Right atrium auricular region (tissue), 2 donors: ENCODE measurements at regions not wholly inside any gene's neighbourhood (a gene's known extent, or its start where the extent isn't known, plus 50 kb on each side); places are given as distances from the start of the nearest gene placed in this dataset.
A peak's percentile ranks its signal among the peaks of the same experiment; 100 is the strongest.

ENCODE experiments used
- DNase-seq: peaks from one replicate; pipeline ENCODE4 v3.0.0-alpha.2; 2019; ENCODE audit warnings: low spot score
- H3K27ac ChIP-seq, 2 donors: fragments of 200-600 bp; sonication (generic); 1 replicate in 1 of 2; 2 replicates in 1 of 2; pipeline ENCODE4 v1.5.1; 2016 to 2019
- H3K27me3 ChIP-seq, 2 donors: fragments of 200-600 bp; sonication (generic); one replicate each; pipeline versions ENCODE4 v1.5.1 to v1.6.0; 2017 to 2019
- H3K36me3 ChIP-seq: fragments of 200-600 bp; sonication (generic); one replicate; pipeline ENCODE4 v1.5.1; 2016
- H3K4me1 ChIP-seq, 2 donors: fragments of 200-600 bp; sonication (generic); one replicate each; pipeline versions ENCODE4 v1.5.1 to v1.6.0; 2017 to 2019
- H3K4me3 ChIP-seq, 2 donors: fragments of 200-600 bp; sonication (generic); 1 replicate in 1 of 2; 2 replicates in 1 of 2; pipeline ENCODE4 v1.5.1; 2017 to 2019; ENCODE audit warnings: mild to moderate bottlenecking in 1 of 2, moderate library complexity in 1 of 2
- H3K9me3 ChIP-seq, 2 donors: fragments of 200-600 bp; sonication (generic); one replicate each; pipeline ENCODE4 v1.5.1; 2019
- TF ChIP-seq, protein P1 (sequence below), 2 donors: fragments of 200-600 bp; sonication (generic); IDR thresholded peaks; one replicate each; pipeline ENCODE4 v1.5.1; 2019; ENCODE audit warnings: antibody characterized with exemption in 2 of 2

- DNase-seq: no peak
- Histone ChIP-seq H3K4me1 (no peaks in the 10 kb centered on the region), H3K27me3 (no peaks in the 10 kb centered on the region), H3K36me3 (no peaks in the 10 kb centered on the region), H3K9me3 (no peaks in the 10 kb centered on the region), H3K4me3 (no peak overlapping the region), H3K27ac (no peak overlapping the region)
- TF ChIP-seq, protein P1, sequence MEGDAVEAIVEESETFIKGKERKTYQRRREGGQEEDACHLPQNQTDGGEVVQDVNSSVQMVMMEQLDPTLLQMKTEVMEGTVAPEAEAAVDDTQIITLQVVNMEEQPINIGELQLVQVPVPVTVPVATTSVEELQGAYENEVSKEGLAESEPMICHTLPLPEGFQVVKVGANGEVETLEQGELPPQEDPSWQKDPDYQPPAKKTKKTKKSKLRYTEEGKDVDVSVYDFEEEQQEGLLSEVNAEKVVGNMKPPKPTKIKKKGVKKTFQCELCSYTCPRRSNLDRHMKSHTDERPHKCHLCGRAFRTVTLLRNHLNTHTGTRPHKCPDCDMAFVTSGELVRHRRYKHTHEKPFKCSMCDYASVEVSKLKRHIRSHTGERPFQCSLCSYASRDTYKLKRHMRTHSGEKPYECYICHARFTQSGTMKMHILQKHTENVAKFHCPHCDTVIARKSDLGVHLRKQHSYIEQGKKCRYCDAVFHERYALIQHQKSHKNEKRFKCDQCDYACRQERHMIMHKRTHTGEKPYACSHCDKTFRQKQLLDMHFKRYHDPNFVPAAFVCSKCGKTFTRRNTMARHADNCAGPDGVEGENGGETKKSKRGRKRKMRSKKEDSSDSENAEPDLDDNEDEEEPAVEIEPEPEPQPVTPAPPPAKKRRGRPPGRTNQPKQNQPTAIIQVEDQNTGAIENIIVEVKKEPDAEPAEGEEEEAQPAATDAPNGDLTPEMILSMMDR (IDR thresholded peaks at IDR 0.05): no peak
These were observed 208.8 kb upstream of the IGF1R start for GRCh38 chr15:98439523-98439942.

- no peaks in the 10 kb centered on the region for H3K27me3 ChIP-seq
- no peak overlapping the region for H3K4me3 ChIP-seq
- H3K36me3 ChIP-seq: no peaks in the 10 kb centered on the region
- H3K9me3 ChIP-seq: no peaks in the 10 kb centered on the region
- TF ChIP-seq, protein P1 (IDR thresholded peaks at IDR 0.05): no peak
- DNase-seq: no peak
- no peak overlapping the region for H3K27ac ChIP-seq
- H3K4me1 ChIP-seq: no peaks in the 10 kb centered on the region
These were observed 207.4 kb upstream of the IGF1R start for GRCh38 chr15:98440917-98441316.

DNA sequence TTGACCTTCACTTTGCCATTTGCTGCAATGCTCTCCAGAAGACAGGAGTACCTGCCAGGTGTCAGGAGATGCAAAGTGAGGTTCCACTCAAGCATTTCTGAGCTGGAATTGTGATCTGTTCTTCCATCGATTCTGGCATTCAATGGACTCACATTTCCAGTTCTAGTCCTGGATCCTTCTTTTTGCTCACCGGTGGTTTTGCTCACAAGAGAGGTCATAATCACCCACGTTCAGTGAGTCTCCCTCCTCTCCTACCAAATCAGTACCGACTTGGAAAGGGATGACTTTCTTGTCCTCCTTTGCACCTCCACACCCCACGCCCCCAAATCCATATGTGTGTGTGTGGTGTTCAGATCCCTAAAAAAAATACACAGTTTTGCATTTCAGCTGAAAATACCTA, 206.7 kb upstream of the IGF1R start:
- Histone ChIP-seq H3K4me1 (no peaks in the 10 kb centered on the region), H3K27ac (no peak overlapping the region), H3K4me3 (no peak overlapping the region), H3K36me3 (no peaks in the 10 kb centered on the region), H3K9me3 (no peaks in the 10 kb centered on the region), H3K27me3 (no peaks in the 10 kb centered on the region)
- TF ChIP-seq, protein P1 (IDR thresholded peaks at IDR 0.05): no peak
- DNase-seq: no peak

DNA sequence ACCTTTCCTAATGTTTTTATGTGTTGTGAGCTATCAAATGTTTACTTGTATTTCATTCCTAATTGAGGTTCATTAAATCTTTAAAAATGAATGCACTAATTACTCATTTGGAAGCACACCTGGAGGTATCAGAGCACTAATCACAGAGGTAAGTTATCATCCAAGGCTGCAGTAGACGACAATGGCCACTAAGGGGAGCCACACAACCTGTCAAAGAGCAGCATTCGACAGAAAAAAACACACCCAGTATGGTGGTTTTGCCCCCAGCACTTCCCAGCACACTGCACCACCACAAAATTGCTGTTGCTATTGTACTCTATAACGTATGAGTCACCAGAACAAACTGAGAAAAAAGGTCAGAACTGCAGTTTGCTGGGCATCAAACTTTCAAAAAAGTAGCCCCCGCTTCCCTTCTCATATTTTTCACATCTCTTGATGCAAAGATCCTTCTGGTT, 205.9 kb upstream of the IGF1R start:
- no peak for DNase-seq
- TF ChIP-seq, protein P1 (IDR thresholded peaks at IDR 0.05): peak; percentile 81 to 84
- H3K4me3 ChIP-seq: no peak overlapping the region
- no peaks in the 10 kb centered on the region for H3K9me3 ChIP-seq
- no peaks in the 10 kb centered on the region for H3K36me3 ChIP-seq
- H3K27ac ChIP-seq: no peak overlapping the region
- H3K4me1 ChIP-seq: no peaks in the 10 kb centered on the region
- no peaks in the 10 kb centered on the region for H3K27me3 ChIP-seq

DNA sequence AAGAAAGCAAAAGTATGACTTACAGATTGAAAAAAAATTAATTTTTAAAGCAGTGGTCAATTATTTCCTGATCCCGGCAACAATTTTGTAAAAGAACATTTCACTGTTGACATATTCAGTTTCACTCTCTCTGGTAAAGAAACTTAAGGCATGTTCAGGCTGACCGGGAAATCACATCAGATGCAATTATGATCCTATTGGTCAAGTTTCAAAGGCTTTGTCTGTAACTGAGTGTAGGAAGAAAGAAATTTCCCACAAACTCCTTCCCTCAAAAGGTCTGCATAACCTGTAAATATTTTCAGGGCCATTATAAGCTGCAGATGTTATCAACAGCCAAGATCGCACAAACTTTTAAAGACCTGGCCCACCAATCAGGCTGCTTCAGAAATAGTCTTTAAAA, 205.4 kb upstream of the IGF1R start:
- DNase-seq: no peak
- Histone ChIP-seq H3K4me3 (no peak overlapping the region), H3K36me3 (no peaks in the 10 kb centered on the region), H3K4me1 (no peaks in the 10 kb centered on the region), H3K27ac (no peak overlapping the region), H3K9me3 (no peaks in the 10 kb centered on the region), H3K27me3 (no peaks in the 10 kb centered on the region)
- TF ChIP-seq, protein P1 (IDR thresholded peaks at IDR 0.05): no peak

DNA sequence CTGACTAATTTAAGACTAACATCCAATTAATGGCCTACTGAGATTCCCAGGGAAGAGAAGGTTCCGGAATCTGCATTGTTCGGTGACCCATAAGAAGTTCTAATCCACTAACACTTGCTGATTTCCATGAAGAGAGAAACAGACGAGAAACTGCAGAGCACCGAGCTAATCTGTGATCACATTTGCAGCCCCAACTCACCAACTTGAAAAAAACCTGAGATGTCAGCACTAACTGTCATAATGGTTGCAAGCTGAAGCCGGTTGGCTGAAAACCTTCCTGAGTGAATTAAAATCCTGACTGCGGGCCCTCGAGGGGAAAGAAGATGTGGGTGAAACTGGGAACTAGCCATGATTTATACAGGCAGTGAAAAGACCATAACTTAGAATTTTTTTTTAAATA, 204.8 kb upstream of the IGF1R start:
- Histone ChIP-seq H3K27ac (no peak overlapping the region), H3K27me3 (no peaks in the 10 kb centered on the region), H3K36me3 (no peaks in the 10 kb centered on the region), H3K4me1 (no peaks in the 10 kb centered on the region), H3K9me3 (no peaks in the 10 kb centered on the region), H3K4me3 (no peak overlapping the region)
- TF ChIP-seq, protein P1 (IDR thresholded peaks at IDR 0.05): no peak
- no peak for DNase-seq
